Endothelial cell of umbilical vein (primary cell): ENCODE measurements at regions not wholly inside any gene's neighbourhood (a gene's known extent, or its start where the extent isn't known, plus 50 kb on each side); places are given as distances from the start of the nearest gene placed in this dataset.

Source experiments
- BruUV-seq: library from RNA; stranded (reverse); fragments of 400-500 nt; replicated peaks from 2 replicates; lab custom pipeline; 2021; lab: Mats Ljungman, UMichigan
- CTCF ChIA-PET: fragments of 300-600, 350-600 bp; sonication (Branson Sonifier 250); formaldehyde crosslinking; loops from one replicate; lab custom pipeline; 2021; ENCODE audit warnings: antibody characterized with exemption, inconsistent platforms; lab: Charles Lee
- POLR2A ChIA-PET: fragments of 300-600, 350-600 bp; sonication (Branson Sonifier 250); formaldehyde crosslinking; loops from one replicate; lab custom pipeline; 2021; ENCODE audit warnings: antibody characterized with exemption, inconsistent platforms; lab: Charles Lee
- DNase-seq: peaks from one replicate; pipeline ENCODE4 v3.0.0-alpha.2; 2011; ENCODE audit warnings: low read depth, low spot score
- FAIRE-seq: peaks from 2 replicates; lab custom pipeline; 2011; peaks lifted over from hg19 to GRCh38; lab: Jason Lieb, UNC
- H2AFZ ChIP-seq: 2 replicates; pipeline ENCODE4 v1.6.0; 2012; ENCODE audit warnings: low read depth, low read length, control low read depth, inconsistent platforms
- H3K27ac ChIP-seq: 2 replicates; pipeline ENCODE4 v1.5.1; 2011; ENCODE audit warnings: low read depth, mild to moderate bottlenecking, control low read depth, low read length, moderate library complexity; ENCODE audit not compliant: insufficient read depth
- H3K27me3 ChIP-seq, 2 experiments: 2 replicates each; pipeline versions ENCODE4 v1.6.0 to v1.6.1; 2011; ENCODE audit warnings: low read length in 2 of 2, mixed read lengths in 1 of 2; ENCODE audit not compliant: control insufficient read depth in 2 of 2, insufficient read depth in 2 of 2
- H3K36me3 ChIP-seq, 2 experiments: 2 replicates in 1 of 2; 3 replicates in 1 of 2; pipeline ENCODE4 v1.5.1; 2011; ENCODE audit warnings: low read length in 2 of 2, mild to moderate bottlenecking in 1 of 2, moderate library complexity in 1 of 2; ENCODE audit not compliant: control insufficient read depth in 2 of 2, insufficient read depth in 2 of 2; ENCODE audit errors: extremely low read depth in 1 of 2
- H3K4me1 ChIP-seq: 3 replicates; pipeline ENCODE4 v1.5.1; 2011; ENCODE audit warnings: mild to moderate bottlenecking, low read length; ENCODE audit not compliant: control insufficient read depth, insufficient read depth; ENCODE audit errors: extremely low read depth
- H3K4me2 ChIP-seq: 2 replicates; pipeline ENCODE4 v1.6.1; 2011; ENCODE audit warnings: low read length, control low read depth, mixed read lengths; ENCODE audit not compliant: insufficient read depth
- H3K4me3 ChIP-seq, 3 experiments: fragments of 200-600 bp in 1 of 3; sonication (generic), shearing (Covaris generic) in 1 of 3; replicated peaks in 1 of 3; 2 replicates each; pipeline ENCODE4 v1.5.1; 2011 to 2016; ENCODE audit warnings: control low read depth in 3 of 3, low read length in 3 of 3, mild to moderate bottlenecking in 2 of 3, inconsistent platforms in 1 of 3, low read depth in 1 of 3, moderate library complexity in 1 of 3; ENCODE audit not compliant: insufficient read depth in 1 of 3
- H3K79me2 ChIP-seq: 2 replicates; pipeline ENCODE4 v1.6.0; 2012; ENCODE audit warnings: low read length, inconsistent platforms; ENCODE audit not compliant: control insufficient read depth, insufficient read depth
- H3K9ac ChIP-seq: replicated peaks from 2 replicates; pipeline ENCODE3; 2011; ENCODE audit warnings: low read length, control low read depth; ENCODE audit not compliant: insufficient read depth; ENCODE audit errors: extremely low read depth
- H3K9me1 ChIP-seq: replicated peaks from 3 replicates; pipeline ENCODE4 v1.6.0; 2011; ENCODE audit warnings: mild to moderate bottlenecking, low read length; ENCODE audit not compliant: control insufficient read depth, insufficient read depth; ENCODE audit errors: extremely low read depth
- H3K9me3 ChIP-seq: replicated peaks from 2 replicates; pipeline ENCODE4 v1.5.1; 2012; ENCODE audit warnings: low read length, inconsistent platforms; ENCODE audit not compliant: control insufficient read depth, insufficient read depth
- H4K20me1 ChIP-seq: replicated peaks from 2 replicates; pipeline ENCODE3; 2011; ENCODE audit warnings: mild to moderate bottlenecking, low read length; ENCODE audit not compliant: control insufficient read depth, insufficient read depth; ENCODE audit errors: extremely low read depth
- CTCF ChIP-seq, 2 donors: IDR thresholded peaks; 1 replicate in 1 of 2; 2 replicates in 1 of 2; pipeline ENCODE4 v1.5.1; 2011; ENCODE audit warnings: low read length in 2 of 2, mild to moderate bottlenecking in 2 of 2, moderate library complexity in 2 of 2, control low read depth in 1 of 2, inconsistent platforms in 1 of 2, low read depth in 1 of 2; ENCODE audit not compliant: insufficient read depth in 1 of 2; ENCODE audit errors: extremely low read depth in 1 of 2
- EZH2 ChIP-seq: IDR thresholded peaks from 2 replicates; pipeline ENCODE4 v1.6.1; 2012; ENCODE audit warnings: borderline replicate concordance, low read depth, mild to moderate bottlenecking, moderate library complexity, low read length, inconsistent platforms; ENCODE audit not compliant: severe bottlenecking
- FOS ChIP-seq: IDR thresholded peaks from 2 replicates; pipeline ENCODE4 v1.6.1; 2011; ENCODE audit warnings: mild to moderate bottlenecking, low read length, moderate library complexity, borderline replicate concordance; ENCODE audit not compliant: insufficient read depth
- GATA2 ChIP-seq: IDR thresholded peaks from 2 replicates; pipeline ENCODE4 v1.7.0; 2011; ENCODE audit warnings: low read depth, mild to moderate bottlenecking, moderate library complexity, mixed read lengths, low read length; ENCODE audit not compliant: insufficient read length, insufficient read depth
- JUN ChIP-seq: IDR thresholded peaks from 2 replicates; pipeline ENCODE4 v1.6.1; 2011; ENCODE audit warnings: borderline replicate concordance, low read depth; ENCODE audit not compliant: insufficient read length, insufficient read depth
- MYC ChIP-seq: IDR thresholded peaks from one replicate; pipeline ENCODE4 v1.6.1; 2011; ENCODE audit warnings: mild to moderate bottlenecking, low read depth, low read length
- POLR2A ChIP-seq: IDR thresholded peaks from 2 replicates; pipeline ENCODE4 v1.6.1; 2012; ENCODE audit warnings: low read depth, mild to moderate bottlenecking, control low read depth, low read length
- POLR2AphosphoS5 ChIP-seq: IDR thresholded peaks from 2 replicates; pipeline ENCODE4 v1.6.1; 2012; ENCODE audit warnings: low read depth, mild to moderate bottlenecking, control low read depth, low read length, moderate library complexity; ENCODE audit not compliant: insufficient read depth
- dilution Hi-C: fragments of 300-500 bp; cut with MboI; formaldehyde crosslinking; loops from one replicate; pipeline ENCODE4 v1.15.0; 2019; ENCODE audit warnings: low sequenced_read_pairs; ENCODE audit not compliant: extremely low pct_ligation_motif_present
- intact Hi-C: fragments of 100-400 bp; cut with micrococcal nuclease; formaldehyde crosslinking; loops from one replicate; pipeline ENCODE4 v1.10.0; 2022
- TF ChIP-seq, protein P1 (sequence below): IDR thresholded peaks from 2 replicates; pipeline ENCODE4 v1.6.1; 2011; ENCODE audit not compliant: insufficient read depth, insufficient read length

- DNase-seq (no peak), FAIRE-seq (no peak)
- H3K4me3 ChIP-seq: no peak overlapping the region
- H2AFZ ChIP-seq: no peak overlapping the region
- no peaks in the 10 kb centered on the region for H3K9me3 ChIP-seq
- no peak overlapping the region for H3K4me2 ChIP-seq
- ChIA-PET CTCF (no interaction called here), POLR2A (no interaction called here)
- TF ChIP-seq FOS (no peak), EZH2 (no peak), POLR2A (no peak), MYC (no peak), POLR2AphosphoS5 (no peak), GATA2 (no peak), JUN (no peak), CTCF (IDR thresholded peaks at IDR 0.05; ENCODE audit: extremely low read depth in 1 of 2, insufficient read depth in 1 of 2, low read depth in 1 of 2, low read length in 2 of 2) (no peak)
- TF ChIP-seq, protein P1, sequence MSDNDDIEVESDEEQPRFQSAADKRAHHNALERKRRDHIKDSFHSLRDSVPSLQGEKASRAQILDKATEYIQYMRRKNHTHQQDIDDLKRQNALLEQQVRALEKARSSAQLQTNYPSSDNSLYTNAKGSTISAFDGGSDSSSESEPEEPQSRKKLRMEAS: no peak
- no peaks in the 10 kb centered on the region for H3K36me3 ChIP-seq
- H3K9me1 ChIP-seq: no peaks in the 10 kb centered on the region
- H3K79me2 ChIP-seq: no peaks in the 10 kb centered on the region
- intact Hi-C loops (no loop called here), dilution Hi-C loops (no loop called here)
- H3K4me1 ChIP-seq: no peaks in the 10 kb centered on the region
- H4K20me1 ChIP-seq: no peaks in the 10 kb centered on the region
- BruUV-seq: no TSS peak
- H3K27me3 ChIP-seq: no peaks in the 10 kb centered on the region
- H3K27ac ChIP-seq: no peak overlapping the region
- no peak overlapping the region for H3K9ac ChIP-seq
Observed at GRCh38 chr6:14191761-14192160, 74.2 kb downstream of the CD83 start.
